Heart left ventricle (tissue), 13 donors: ENCODE measurements at regions not wholly inside any gene's neighbourhood (a gene's known extent, or its start where the extent isn't known, plus 50 kb on each side); places are given as distances from the start of the nearest gene placed in this dataset.

Source experiments
- POLR2A ChIP-seq, 2 donors: fragments of 450-650 bp; IDR thresholded peaks; one replicate each; pipeline ENCODE4 v1.6.1; 2017; ENCODE audit warnings: antibody characterized with exemption in 2 of 2, mild to moderate bottlenecking in 2 of 2, moderate library complexity in 2 of 2
- TF ChIP-seq, protein P1 (sequence below), 12 donors: fragments of 200-600 bp; sonication (generic) in 4 of 12; IDR thresholded peaks; one replicate each; pipeline versions ENCODE4 v1.5.0 to v1.8.0; 2018 to 2022; ENCODE audit warnings: antibody characterized with exemption in 12 of 12, mild to moderate bottlenecking in 5 of 12
- donor health status: ischemic (EF 13 %, LVEDD 7.1; RV severe dilation, severe dysfunction).
- donor health status: DM: no; HTN: yes; CAD: no.
- donor health status: DM: no; HTN: no; CAD: no.
- donor health status: ischemic (EF 25% LVEDD 6.9; RV normal size, moderate dysfunction).
- donor health status: ischemic (EF 25% LVEDD 5.7; RV mildly dilated, moderate dysfunction).
- donor health status: ischemic (EF 35%, LVEDD 5.7; RV mildly dilated, moderate dysfunction).
- donor health status: nonischemic (EF 11% LVEDD 7.7; RV severe dilation, severe dysfunction).
- donor health status: DM: yes; HTN: yes; CAD: no.
- donor health status: PGD.
- donor health status: ischemic (EF 29% LVEDD 5.4; RV normal size, mild dysfunction).
- donor health status: nonischemic (EF 23%, LVEDD 6.1; RV moderate dilation, normal function).

DNA sequence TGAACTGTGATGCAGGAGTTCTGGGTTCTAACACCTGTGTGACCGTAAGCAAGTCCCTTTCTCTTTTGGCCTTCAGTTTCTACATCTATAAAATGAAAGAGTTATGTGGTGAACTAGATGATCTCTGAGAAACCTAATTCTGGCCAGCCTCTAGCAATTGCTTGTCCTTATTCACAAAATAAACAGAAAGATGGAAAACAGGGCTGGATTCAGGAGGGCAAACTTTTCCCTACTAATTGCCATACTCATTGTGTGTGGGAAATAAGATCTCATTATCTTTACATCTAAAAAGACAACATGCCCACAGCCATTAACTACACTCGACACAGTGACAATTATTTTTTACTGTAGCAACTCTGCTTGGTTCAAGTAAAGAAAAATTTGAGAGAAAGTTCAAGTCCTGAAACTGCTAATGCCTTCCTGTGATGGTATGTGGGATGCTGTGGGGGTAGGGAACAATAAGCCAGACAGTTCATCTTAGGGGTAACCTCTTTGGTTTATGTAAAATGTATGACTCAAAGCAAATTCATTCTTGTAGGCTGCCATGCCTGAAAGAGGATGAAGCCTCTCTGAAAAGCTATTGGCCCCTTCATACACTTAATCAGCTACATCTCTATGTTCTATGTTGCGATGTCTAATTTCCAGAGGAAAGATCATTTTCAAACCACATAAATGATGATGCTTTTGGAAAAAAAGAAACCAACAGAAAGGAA lies 177.6 kb upstream of the BCL6 start:
- TF ChIP-seq, protein P1, sequence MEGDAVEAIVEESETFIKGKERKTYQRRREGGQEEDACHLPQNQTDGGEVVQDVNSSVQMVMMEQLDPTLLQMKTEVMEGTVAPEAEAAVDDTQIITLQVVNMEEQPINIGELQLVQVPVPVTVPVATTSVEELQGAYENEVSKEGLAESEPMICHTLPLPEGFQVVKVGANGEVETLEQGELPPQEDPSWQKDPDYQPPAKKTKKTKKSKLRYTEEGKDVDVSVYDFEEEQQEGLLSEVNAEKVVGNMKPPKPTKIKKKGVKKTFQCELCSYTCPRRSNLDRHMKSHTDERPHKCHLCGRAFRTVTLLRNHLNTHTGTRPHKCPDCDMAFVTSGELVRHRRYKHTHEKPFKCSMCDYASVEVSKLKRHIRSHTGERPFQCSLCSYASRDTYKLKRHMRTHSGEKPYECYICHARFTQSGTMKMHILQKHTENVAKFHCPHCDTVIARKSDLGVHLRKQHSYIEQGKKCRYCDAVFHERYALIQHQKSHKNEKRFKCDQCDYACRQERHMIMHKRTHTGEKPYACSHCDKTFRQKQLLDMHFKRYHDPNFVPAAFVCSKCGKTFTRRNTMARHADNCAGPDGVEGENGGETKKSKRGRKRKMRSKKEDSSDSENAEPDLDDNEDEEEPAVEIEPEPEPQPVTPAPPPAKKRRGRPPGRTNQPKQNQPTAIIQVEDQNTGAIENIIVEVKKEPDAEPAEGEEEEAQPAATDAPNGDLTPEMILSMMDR (IDR thresholded peaks at IDR 0.05): no peak
- TF ChIP-seq POLR2A (IDR thresholded peaks at IDR 0.05): no peak
